ENCODE measurements at regions not wholly inside any gene's neighbourhood (a gene's known extent, or its start where the extent isn't known, plus 50 kb on each side); places are given as distances from the start of the nearest gene placed in this dataset.
"Not testable (repeated sequence)": the region's sequence is repeated elsewhere in the genome, so short reads cannot be mapped to it uniquely, and the experiment has no call there.

DNA sequence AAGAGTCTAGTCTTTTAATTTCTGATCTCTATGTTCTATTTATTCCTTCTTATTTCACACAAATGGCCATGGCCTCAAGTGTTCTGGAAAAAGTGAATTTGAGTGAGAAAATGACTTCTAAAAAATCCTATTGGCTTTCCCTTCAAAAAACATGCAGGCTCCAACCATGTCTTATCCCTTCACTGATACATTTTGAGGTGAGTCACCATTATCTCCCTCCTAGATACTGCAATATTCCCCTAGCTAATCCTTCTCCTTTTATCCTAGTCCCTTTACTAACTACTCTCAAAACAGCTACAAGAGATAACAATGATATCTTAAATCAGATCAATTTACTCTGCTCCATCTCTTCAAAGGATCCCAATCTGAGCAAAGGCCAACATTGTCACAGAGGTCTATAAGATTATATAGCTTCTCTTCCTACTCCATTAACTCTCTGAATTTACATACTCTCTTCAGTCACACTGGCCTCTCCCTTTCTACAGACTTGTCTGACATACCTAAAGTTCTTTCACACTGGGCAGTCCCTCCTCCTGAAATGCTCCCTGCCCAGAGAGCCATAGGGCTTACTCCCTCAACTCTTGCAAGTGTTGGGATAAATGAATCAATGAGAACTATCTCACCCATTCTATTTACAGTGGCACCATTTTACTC lies 129.2 kb downstream of the TENT5A start:
- DNase-seq: no peak

DNA sequence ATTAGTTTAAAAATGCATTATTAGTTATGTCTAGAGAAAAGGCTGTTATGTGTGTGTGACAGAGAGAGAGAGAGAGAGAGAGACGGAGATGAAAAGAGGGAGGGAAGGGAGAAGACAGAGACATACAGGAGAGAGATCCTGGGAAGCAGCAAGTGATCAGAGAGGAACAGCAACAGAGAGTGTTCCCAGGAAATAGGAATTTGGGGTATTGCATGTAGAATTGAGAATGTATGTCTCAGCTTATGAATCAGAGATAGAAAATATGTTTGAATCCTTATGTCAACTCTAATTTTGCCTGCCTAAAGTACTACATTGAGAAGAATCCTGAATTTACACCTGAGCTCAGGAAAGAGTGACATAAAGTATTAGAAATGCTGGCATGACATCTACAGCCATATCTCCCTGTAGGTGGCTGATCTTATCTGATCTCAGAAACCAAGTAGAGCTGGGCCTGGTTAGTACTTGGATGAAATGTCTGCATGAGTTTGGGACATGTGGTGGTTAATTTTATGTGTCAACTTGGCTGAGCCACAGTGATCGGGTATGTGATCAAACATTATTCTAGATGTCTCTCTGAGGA lies 130.6 kb downstream of the TENT5A start:
- no peak for DNase-seq

DNA sequence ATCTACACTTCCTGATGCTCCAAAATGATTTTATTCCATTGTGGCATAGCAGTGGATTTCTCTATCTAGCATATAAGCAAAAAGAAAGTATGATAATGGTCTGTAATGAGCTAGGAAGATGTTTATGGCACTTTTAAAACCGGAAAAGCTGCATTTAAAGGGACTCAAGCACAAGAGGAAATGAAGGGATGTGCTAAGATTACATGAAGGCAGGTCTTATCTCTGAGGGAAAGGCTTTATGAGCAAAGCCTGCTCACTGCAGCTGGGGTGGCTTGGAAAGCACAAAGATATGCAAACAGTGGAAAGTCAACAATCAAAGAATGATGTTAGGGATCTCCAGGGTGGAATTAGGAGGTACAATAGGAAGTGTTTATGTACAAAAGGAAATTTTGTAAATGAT lies 138.2 kb downstream of the TENT5A start:
- DNase-seq: no peak

DNA sequence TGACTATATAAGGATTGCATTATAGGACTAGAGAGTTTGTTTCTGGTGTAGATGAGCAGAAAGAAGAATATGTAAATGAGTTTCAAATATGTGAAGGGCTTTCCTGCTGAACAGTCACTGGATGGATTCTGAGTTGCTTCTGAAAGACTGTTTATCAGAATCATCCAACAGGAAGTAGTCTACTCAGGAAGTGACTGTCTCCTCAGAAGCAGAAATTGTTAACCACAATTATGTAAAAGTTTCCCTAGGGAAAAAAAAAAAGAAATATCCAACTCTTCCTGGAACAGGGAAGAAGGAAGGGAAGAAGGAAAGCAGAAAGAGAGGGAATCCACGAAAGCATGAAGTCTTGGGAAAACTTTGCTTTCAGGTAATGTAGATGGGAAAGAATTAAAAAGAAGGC lies 138.9 kb downstream of the TENT5A start:
- no peak for DNase-seq

DNA sequence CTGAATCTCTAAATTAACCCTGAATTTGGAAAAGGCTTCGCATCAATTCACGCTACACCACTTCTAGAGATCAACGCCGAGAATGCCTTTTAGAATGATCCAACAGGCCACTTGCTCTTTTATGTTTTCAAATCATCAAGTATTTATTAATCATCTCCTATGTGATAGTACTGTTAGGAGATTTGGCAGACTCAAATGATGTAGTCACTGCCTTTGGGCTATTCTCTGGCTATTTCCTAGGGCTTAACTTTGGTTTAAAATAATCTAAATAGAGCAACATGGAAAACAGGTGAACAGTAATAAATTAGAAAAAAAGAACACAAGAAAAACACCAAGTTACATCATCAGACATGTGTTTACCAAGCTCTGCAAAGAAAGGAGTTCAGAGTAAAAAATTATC lies 140.3 kb downstream of the TENT5A start:
- DNase-seq: no peak

DNA sequence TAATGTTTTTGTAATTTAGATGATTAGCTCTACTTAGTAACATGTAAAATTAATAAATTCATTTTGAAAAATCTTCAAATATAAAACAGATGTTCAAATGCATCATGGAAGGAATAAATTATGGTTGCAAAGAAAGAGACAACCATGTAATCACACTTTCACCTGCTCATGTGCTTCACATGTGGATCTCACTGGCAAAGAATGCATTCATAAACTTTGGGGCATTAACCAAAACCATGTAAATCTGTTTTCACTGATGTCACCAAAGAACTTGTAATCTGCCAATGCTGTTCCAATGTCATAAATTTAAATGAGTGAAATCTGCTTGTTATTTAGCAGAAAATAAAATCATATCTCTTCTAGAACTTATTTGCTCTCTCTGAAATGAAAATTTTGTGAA lies 142.7 kb downstream of the TENT5A start:
- no peak for DNase-seq

DNA sequence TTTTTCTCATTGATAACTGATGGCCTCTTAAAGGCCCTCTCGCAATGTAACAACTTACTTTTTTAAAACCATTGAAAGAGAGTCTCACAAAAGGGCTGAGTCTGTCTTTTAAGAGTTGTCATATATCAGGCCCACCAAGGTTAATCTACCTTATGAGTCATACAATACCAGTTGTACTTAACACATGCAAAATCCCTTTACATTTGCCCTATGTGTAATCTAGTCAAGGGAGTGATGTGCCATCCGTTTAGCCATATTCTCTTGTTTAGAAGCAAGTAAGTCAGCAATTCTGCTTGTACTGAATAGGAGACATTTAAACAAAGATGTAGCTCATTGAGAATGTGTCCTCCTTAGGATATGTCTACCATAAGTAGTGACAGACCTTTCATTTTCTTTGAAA lies 143.7 kb downstream of the TENT5A start:
- DNase-seq: no peak

DNA sequence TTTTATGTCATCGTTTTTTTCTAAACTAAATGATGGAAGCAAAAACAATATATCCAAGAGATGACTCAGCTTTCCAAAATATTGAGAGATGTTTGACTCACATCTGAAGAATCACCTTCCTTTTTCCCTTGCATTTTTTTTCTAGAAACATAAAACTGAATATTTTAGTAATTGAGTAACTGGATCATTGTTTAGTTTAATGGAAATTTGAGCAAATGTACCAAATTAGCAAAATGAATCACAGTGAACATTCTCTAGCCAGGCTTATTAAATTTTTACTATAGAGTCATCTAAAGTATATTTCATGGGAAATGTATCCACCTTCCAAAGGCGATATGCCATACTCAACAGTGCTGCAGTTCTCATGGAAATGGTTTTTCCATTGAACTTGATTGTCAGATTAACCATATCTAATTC lies 145.5 kb downstream of the TENT5A start:
- no peak for DNase-seq

DNA sequence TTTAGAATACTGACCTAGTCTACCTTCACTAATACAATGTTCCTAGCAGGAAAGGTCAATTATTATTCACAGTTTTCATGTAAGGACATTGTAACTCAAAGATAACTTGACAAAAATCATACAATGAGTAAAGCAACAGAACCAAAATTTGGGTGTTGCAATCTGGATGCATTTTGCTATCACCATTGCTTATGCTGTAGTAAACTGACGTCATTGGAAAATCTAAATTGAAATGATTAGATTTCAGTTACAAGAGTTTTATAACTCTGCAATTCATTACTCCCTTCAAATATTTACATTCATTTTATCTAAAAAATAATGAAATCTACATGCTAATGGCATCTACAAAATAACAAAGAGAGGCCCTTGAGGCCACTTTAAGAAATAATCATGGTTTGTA lies 147.0 kb downstream of the TENT5A start:
- no peak for DNase-seq

DNA sequence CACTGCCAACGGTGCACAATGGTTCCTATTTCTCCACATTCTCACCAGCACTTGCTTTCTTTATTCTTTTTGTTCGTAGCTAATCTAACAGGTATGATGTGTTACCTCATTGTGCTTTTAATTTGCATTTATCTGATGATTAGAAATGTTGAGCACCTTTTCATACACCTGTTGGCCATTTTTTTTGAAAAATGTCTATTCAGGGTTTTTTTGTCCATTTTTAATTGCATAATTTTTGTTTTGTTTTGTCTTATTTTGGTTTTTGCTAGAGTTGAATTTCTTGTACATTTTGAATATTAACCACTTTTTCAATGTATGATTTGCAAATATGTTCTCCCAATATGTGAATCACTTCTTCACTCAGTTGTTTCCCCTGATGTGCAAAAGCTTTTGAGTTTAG lies 150.6 kb downstream of the TENT5A start:
- no peak for DNase-seq

DNA sequence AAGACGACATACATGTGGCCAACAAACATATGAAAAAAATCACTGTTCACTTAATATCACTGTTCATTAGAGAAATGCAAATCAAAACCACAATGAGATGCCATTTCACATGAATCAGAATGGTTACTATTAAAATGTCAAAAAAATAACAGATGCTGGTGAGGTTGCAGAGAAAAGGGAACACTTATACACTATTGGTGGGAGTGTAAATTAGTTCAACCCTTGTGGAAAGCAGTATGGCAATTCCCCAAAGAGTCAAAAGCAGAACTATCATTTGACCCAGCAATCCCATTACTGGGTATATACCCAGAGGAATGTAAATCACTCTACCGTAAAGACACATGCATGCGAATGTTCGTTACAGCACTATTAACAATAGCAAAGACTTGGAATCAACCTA lies 152.0 kb downstream of the TENT5A start:
- not testable (repeated sequence) for DNase-seq

DNA sequence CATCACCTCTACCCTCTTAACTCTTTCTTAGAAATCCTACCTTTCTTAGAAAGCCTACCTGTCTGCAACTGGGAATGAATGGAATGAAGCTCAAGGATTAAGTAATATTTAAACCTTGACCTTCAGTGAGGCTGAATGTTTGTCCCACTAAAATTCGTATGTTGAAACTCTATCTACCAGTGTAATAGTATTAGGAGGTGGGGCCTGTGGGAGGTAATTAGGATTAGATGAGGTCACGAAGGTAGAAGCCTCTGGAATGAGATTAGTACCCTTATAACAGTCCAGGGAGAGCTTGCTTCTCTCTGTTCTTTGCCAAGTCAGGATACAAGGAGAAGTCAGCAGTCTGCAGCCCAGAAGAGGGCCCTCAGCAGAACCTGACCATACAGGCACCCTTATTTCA lies 158.0 kb downstream of the TENT5A start:
- no peak for DNase-seq

DNA sequence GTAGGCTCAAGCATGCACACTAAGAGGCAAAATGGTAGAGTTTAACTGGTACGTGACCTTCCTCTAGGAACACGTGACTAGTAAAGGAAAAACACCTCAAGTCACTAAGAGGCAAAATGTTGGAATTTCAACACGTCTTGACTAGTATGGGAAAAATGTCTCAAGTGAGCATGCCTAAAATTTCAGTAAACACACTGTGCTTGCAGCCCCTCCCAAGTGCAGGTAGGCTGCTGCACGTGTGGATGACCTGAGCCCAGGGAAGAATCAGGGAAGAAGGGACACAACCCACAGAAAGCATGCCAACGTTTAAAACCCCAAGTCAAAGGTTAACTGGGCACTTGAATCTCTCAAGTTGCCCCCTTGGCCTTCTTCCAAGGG lies 162.2 kb downstream of the TENT5A start:
- no peak for DNase-seq

DNA sequence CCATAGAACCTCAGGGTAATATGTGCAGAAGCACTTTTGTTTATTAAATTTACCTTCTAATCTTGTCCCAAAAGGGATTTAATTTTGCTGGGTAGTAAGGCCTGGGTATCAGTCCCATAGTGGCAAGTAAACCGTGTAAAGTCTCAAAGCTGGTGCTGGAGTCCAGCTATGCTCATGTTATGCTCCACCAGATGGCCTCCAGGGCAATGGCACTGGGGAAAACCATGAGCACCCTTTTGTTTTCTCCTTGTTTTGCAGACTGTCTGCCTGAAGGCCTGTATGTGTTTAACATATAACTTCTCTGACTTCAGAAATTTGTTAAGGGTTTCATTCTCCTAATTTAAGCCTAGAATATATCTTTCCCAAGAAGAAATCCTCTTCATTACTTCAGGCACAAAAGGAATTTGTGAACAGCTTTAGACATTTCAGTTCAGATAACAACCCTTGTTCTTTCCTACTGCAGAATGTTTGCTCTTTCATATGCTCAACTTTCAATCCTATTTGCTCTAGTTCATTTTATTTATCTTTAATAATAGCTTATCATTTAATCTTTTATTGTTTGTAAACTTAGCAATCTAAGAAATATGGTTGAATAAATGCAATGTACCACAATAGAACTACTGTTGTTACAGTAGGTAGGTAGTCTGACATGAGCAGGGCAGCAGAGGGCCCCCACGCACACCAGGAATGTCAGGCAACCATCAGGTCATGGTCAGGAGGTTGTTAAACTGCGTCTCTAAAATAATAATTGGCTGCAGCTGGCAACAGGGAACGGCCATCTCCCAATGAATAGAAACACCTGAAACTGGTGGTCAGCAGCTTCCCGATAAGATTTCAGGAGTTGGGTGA lies 162.8 kb downstream of the TENT5A start:
- no peak for DNase-seq

DNA sequence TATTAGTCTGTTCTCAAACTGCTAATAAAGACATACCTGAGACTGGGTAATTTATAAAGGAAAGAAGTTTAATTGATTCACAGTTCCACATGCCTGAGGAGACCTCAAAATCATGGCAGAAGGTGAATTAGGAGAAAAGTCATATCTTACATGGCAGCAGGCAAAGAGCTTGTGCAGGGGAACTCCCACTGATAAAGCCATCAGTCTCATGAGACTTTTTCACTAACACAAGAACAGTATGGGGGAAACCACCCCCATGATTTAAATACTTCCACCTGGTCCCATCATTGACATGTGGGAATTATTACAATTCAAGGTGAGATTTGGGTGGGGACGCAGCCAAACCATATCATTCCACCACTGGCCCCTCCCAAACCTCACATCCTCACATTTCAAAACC lies 166.8 kb downstream of the TENT5A start:
- not testable (repeated sequence) for DNase-seq

DNA sequence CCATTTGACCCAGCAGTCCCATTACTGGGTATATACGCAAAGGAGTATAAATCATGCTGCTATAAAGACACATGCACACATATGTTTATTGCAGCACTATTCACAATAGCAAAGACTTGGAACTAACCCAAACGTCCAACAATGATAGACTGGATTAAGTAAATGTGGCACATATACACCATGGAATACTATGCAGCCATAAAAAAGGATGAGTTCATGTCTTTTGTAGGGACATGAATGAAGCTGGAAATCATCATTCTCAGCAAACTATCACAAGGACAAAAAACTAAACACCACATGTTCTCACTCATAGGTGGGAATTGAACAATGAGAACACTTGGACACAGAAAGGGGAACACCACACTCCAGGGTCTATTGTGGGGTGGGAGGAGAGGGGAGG lies 168.3 kb downstream of the TENT5A start:
- not testable (repeated sequence) for DNase-seq

DNA sequence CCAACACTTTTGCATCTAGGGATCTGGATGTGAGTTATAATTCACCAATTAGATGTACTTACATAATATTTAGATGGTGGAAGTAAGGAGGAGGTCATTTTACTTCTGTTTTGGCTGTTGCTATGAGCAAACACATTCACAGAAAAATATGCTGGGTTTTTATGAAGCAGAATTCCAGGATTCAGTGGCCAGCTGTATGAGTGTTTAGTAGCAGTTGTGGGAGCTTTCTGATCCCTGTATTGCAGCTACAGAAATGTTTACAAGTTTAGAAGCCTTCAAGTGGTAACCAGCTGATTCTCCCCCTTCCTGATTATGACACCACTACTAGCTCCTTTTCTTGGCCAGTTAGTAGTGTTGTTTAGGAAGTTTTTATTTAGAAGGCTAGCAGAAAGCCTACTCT lies 177.0 kb downstream of the TENT5A start:
- DNase-seq: no peak

DNA sequence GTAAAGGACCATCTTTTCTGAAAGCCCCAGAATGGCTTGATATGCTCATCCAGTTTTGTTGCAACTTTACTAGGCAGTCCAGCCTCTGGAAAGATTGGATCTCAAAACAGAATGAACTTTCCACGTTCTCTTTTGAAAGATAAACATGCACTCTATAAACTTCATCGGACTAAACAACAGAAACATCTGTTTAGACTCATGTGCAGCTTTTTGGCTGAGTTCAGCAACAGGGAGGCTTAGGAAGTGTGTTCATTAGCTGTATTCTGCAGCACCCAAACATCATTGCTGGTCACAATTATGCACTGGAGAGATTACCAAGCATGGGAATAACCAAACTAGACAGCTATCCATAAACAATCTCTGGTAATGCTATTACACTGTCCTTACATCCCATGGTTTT lies 180.5 kb downstream of the TENT5A start:
- DNase-seq: no peak

DNA sequence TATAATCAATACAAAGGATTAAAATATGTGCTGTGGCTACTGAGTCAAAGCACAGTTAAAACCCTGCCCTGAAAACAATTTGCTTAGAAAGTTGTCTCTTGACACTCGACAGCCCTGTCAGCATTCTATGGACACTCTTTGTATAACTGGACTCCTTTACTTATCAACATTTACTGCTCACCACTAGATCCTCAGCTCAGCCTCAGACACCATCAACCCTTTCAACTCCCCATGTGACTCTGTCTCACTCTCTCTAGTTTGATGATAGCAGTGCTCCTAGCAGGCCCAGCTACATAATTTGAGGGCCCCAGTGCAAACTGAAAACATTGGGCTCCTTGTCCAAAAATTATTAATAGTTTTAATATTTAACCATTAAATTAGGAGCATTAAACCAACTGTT lies 181.8 kb downstream of the TENT5A start:
- DNase-seq: no peak

DNA sequence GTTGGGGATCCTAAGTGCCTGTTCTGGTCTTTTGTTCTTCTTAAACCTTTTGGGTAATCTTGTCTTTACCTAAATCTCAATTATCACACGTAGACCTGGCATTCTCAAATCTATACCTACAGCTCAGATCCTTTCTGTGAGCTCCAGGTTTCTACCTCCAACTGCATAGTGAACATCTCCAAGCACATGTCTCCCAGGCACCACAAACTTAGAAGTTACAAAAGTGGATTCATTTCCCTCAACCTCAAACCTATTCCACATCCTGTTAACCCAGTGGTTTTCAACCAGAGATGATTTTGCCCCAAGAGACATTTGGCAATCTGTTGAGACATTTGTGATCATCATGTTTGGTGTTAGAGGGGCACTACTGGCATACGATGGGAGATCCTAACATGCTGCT lies 183.5 kb downstream of the TENT5A start:
- DNase-seq: no peak

DNA sequence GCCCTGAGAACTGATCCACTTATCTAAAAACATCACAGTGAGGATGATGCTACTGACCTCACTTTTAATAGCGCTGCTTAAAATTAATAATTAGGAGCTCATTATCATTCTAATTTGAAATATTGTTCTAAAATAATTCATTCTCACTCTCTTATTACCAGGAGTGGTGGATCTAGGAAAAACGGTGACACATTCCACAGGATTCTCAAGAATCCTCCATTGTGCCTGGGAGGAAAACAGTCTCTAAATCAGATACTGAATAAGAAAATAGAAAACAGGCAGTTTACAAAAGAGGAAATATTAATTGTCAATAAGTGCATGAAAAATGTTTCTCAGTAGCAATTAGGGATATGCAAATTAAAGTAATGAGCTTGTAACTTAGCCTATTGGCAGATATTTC lies 187.4 kb downstream of the TENT5A start:
- no peak for DNase-seq

DNA sequence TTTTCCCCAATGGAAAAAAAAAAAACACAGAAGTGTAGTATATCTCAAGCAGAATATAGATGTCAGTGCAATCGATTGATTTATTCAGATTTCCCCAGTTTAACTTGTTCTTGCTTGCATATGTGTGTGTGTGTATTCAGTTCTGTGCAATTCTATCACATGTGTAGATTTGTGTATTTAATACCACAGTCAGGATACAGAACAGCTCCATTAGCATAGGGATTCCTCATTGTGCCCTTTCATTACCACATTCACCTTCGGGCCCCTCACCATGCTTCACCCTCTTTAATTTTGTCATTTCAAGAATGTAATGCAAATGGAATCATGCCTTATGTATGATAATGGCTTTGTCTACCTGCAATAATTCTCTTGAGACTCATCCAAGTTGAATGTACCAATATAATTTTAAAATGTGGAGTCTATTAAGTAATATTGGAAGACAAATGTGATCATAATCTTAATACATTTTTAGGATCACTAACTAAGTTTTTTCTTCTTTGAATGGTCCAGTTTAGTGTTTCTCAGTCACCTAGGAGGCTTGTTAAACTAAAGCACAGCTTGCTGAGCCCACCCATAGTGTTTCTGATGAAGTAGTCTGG lies 187.9 kb downstream of the TENT5A start:
- no peak for DNase-seq

DNA sequence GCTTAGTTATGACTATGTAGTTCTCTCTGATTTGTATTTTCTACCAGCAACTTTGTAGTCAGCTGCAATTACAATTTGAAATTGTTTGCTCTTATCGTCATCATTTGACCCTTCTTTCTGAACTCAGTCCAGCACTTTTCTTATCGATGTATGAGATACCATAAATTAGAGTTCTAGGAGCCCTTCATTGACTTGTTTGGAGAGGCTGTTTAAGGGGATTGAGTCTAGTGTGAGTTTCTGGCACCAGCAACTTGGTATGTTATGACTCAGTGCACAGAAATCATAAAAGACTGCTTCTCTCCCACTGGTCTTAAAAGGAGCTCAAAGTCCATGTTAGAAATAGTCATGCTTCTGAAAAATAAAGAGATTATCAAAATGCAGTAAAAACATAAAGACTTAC lies 190.3 kb downstream of the TENT5A start:
- no peak for DNase-seq

DNA sequence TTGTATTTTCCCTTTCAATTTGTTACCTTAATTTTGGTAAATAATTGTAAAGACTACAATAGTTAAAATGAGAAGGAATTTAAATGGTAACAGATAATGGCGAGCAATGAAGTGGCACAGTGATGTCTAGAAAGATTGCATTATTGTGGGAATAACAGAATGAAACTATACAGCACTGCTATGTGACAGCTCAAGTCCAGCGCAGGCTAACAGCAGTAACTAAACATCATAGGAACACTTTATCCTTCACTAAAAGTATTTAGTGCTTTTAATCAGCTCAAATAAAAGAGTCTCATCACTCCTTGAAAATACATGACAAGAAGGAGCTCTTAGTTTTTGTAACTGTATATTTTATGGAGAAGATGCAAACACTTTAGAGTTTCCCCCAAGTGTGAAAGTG lies 190.8 kb downstream of the TENT5A start:
- no peak for DNase-seq

All from activated CD4-positive, alpha-beta T cell treated with anti-CD3 and anti-CD28 coated beads, Interleukin-10, Interleukin-2, amounts not matched to agents 100 ng/mL and 50 ng/mL, durations not matched to agents 16 hours and 8 hours (primary cell).